DOHH2 (cell line): ENCODE measurements at regions not wholly inside any gene's neighbourhood (a gene's known extent, or its start where the extent isn't known, plus 50 kb on each side); places are given as distances from the start of the nearest gene placed in this dataset.

Experiments used
- H3F3A ChIP-seq: fragments of 200-600 bp; sonication (generic), shearing (Covaris generic); 2 replicates; pipeline ENCODE4 v1.6.0; 2016; ENCODE audit warnings: antibody characterized with exemption, mild to moderate bottlenecking; ENCODE audit not compliant: control insufficient read depth, insufficient read depth
- H3K27ac ChIP-seq: fragments of 200-600 bp; sonication (generic); 2 replicates; pipeline ENCODE4 v1.5.1; 2014; ENCODE audit warnings: low read depth, mild to moderate bottlenecking, low read length, moderate library complexity
- H3K27me3 ChIP-seq: fragments of 200-600 bp; sonication (generic); 2 replicates; pipeline ENCODE4 v1.6.1; 2014; ENCODE audit warnings: mild to moderate bottlenecking, low read length, mixed read lengths; ENCODE audit not compliant: control insufficient read depth
- H3K36me3 ChIP-seq: fragments of 200-600 bp; sonication (generic); 2 replicates; pipeline ENCODE4 v1.6.1; 2014; ENCODE audit warnings: mild to moderate bottlenecking, low read length, moderate library complexity, mixed read lengths; ENCODE audit not compliant: control insufficient read depth
- H3K4me1 ChIP-seq: fragments of 200-600 bp; sonication (generic); 2 replicates; pipeline ENCODE4 v1.6.1; 2014; ENCODE audit warnings: mild to moderate bottlenecking, low read length, mixed read lengths; ENCODE audit not compliant: control insufficient read depth
- H3K4me2 ChIP-seq: fragments of 200-600 bp; sonication (generic); 2 replicates; pipeline ENCODE4 v1.6.0; 2014; ENCODE audit warnings: mild to moderate bottlenecking, low read length, moderate library complexity
- H3K4me3 ChIP-seq: fragments of 200-600 bp; sonication (generic); 2 replicates; pipeline ENCODE4 v1.5.1; 2014; ENCODE audit warnings: mild to moderate bottlenecking, low read length, mixed read lengths
- H3K79me2 ChIP-seq: fragments of 200-600 bp; sonication (generic); 2 replicates; pipeline ENCODE4 v1.6.1; 2014; ENCODE audit warnings: mild to moderate bottlenecking, low read length, mixed read lengths; ENCODE audit not compliant: control insufficient read depth
- H3K9me2 ChIP-seq: fragments of 200-600 bp; sonication (generic); replicated peaks from 2 replicates; pipeline ENCODE4 v1.6.1; 2014; ENCODE audit warnings: mild to moderate bottlenecking, low read length, mixed read lengths; ENCODE audit not compliant: control insufficient read depth
- H3K9me3 ChIP-seq: fragments of 200-600 bp; sonication (generic); 2 replicates; pipeline ENCODE4 v1.6.1; 2014; ENCODE audit warnings: antibody characterized with exemption, low read length, mixed read lengths; ENCODE audit not compliant: control insufficient read depth, insufficient read depth
- H4K20me1 ChIP-seq: fragments of 200-600 bp; sonication (generic); 2 replicates; pipeline ENCODE4 v1.6.0; 2014; ENCODE audit warnings: low read depth, mild to moderate bottlenecking, antibody characterized with exemption, low read length, moderate library complexity; ENCODE audit not compliant: control insufficient read depth, insufficient read depth
- CTCF ChIP-seq: fragments of 200-600 bp; sonication (generic); IDR thresholded peaks from one replicate; pipeline ENCODE4 v1.5.1; 2014; ENCODE audit warnings: antibody characterized with exemption, mild to moderate bottlenecking, low read depth, low read length; ENCODE audit not compliant: poor library complexity, severe bottlenecking
- EZH2phosphoT487 ChIP-seq: fragments of 200-600 bp; sonication (generic); IDR thresholded peaks from 2 replicates; pipeline ENCODE4 v1.6.1; 2017; ENCODE audit warnings: borderline replicate concordance, mild to moderate bottlenecking, antibody characterized with exemption, low read length, moderate library complexity, mixed read lengths

GRCh38 chrX:51420610-51421009 lies 75.8 kb downstream of the NUDT11 start:
- Histone ChIP-seq H3K27ac (no peak overlapping the region), H3K36me3 (no peaks in the 10 kb centered on the region), H3K27me3 (no peaks in the 10 kb centered on the region), H3K79me2 (no peaks in the 10 kb centered on the region), H3F3A (no peaks in the 10 kb centered on the region), H3K4me3 (no peak overlapping the region), H4K20me1 (no peaks in the 10 kb centered on the region), H3K4me2 (0 out of 2 replicates have a peak overlapping the region, but pooled peaks have one; percentile 4), H3K9me2 (no peaks in the 10 kb centered on the region), H3K4me1 (peaks cover 32% of the 10 kb centered on the region), H3K9me3 (no peaks in the 10 kb centered on the region)
- TF ChIP-seq EZH2phosphoT487 (no peak), CTCF (peak; percentile 61)

- Histone ChIP-seq H3K27ac (no peak overlapping the region), H4K20me1 (no peaks in the 10 kb centered on the region), H3F3A (no peaks in the 10 kb centered on the region), H3K4me1 (no peaks in the 10 kb centered on the region), H3K36me3 (no peaks in the 10 kb centered on the region), H3K4me3 (no peak overlapping the region), H3K9me2 (no peaks in the 10 kb centered on the region), H3K79me2 (no peaks in the 10 kb centered on the region), H3K9me3 (no peaks in the 10 kb centered on the region), H3K27me3 (no peaks in the 10 kb centered on the region), H3K4me2 (no peak overlapping the region)
- TF ChIP-seq CTCF (no peak), EZH2phosphoT487 (no peak)
These were observed 75.8 kb downstream of the NUDT10 start for GRCh38 chrX:51408462-51408861.

- Histone ChIP-seq H3K4me2 (no peak overlapping the region), H3K9me2 (no peaks in the 10 kb centered on the region), H3K27ac (no peak overlapping the region), H3F3A (no peaks in the 10 kb centered on the region), H3K36me3 (no peaks in the 10 kb centered on the region), H3K4me1 (no peaks in the 10 kb centered on the region; the same call in 1 of the 2 replicates), H3K79me2 (no peaks in the 10 kb centered on the region), H3K4me3 (no peak overlapping the region), H3K9me3 (no peaks in the 10 kb centered on the region), H4K20me1 (no peaks in the 10 kb centered on the region), H3K27me3 (no peaks in the 10 kb centered on the region)
- TF ChIP-seq CTCF (no peak), EZH2phosphoT487 (no peak)
These were observed 75.1 kb downstream of the NUDT10 start for GRCh38 chrX:51407520-51408409.
